Adrenal gland (tissue), 5 donors: ENCODE measurements at regions not wholly inside any gene's neighbourhood (a gene's known extent, or its start where the extent isn't known, plus 50 kb on each side); places are given as distances from the start of the nearest gene placed in this dataset.

Experiments used
- CTCF ChIP-seq, 6 experiments: fragments of 450-650 bp in 4 of 6; fragments of 200-600 bp in 2 of 6; sonication (generic) in 1 of 6; IDR thresholded peaks; 1 replicate in 5 of 6; 2 replicates in 1 of 6; pipeline versions ENCODE4 v1.5.1 to v1.8.0; 2016 to 2021; ENCODE audit warnings: antibody characterized with exemption in 6 of 6, mild to moderate bottlenecking in 2 of 6, moderate library complexity in 1 of 6
- POLR2A ChIP-seq, 2 donors: fragments of 450-650 bp; IDR thresholded peaks; one replicate each; pipeline ENCODE4 v1.6.1; 2017; ENCODE audit warnings: antibody characterized with exemption in 2 of 2, mild to moderate bottlenecking in 2 of 2, moderate library complexity in 1 of 2
- donor health status: DM: no; HTN: no; CAD: no.

GRCh38 chr2:38187541-38188011 is 111.6 kb upstream of the CYP1B1 start:
- TF ChIP-seq CTCF (IDR thresholded peaks at IDR 0.05) (no peak), POLR2A (IDR thresholded peaks at IDR 0.05) (no peak)
